HG03095 (cell line): ENCODE measurements at regions not wholly inside any gene's neighbourhood (a gene's known extent, or its start where the extent isn't known, plus 50 kb on each side); places are given as distances from the start of the nearest gene placed in this dataset.
"Not testable (repeated sequence)": the region's sequence is repeated elsewhere in the genome, so short reads cannot be mapped to it uniquely, and the experiment has no call there.

Experiments used
- ATAC-seq: cut with Tn5 transposase; IDR thresholded peaks from one replicate; pipeline ENCODE4 v1.9.1; 2021; ENCODE audit warnings: moderate library complexity; ENCODE audit not compliant: unreplicated experiment

- ATAC-seq, result not testable (repeated sequence)
These were observed 183.7 kb upstream of the AKAP13 start for GRCh38 chr15:85196697-85197096.

DNA sequence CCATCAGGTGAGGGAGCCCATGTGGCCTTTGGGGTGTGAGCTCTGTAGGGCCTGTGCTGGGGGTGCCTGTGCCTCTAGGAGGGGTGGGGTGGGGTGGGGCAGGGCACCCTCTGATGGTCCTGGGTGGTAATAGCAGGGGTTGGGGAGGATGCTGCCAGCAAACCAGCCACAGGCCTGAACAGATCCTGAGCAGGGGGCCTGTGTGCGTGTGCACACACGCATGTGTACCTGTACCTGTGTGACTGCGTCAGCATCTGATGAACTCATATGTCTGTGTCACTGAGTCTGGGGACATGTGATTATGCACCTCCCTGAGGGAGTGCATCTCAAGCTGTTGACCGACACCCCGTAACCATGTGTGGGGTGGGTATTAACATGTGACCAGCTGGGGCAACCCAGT is 182.8 kb upstream of the AKAP13 start:
- ATAC-seq, result not testable (repeated sequence)

DNA sequence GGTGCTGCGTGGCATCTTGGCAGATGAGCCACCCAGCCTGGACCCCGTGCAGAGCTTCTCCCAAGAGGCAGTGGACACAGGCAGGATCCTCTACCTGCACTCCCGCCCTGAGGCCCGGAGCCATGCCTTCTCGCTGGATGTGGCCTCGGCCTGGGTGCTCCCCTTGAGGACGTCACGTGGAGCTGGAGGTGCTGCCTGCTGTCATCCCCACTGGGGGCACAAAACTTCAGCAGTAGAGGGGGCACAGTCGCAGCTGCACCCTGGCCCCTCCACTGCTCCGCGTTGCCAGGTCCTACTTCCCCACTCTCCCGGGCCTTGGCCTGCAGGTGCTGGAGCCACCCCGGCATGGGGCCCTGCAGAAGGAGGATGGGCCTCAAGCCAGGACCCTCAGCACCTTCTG is 182.0 kb upstream of the AKAP13 start:
- ATAC-seq, result not testable (repeated sequence)

GRCh38 chr15:85200215-85200614 is 180.2 kb upstream of the AKAP13 start:
- ATAC-seq, result peak; percentile 86

GRCh38 chr15:85201118-85201793 is 179.1 kb upstream of the AKAP13 start:
- not testable (repeated sequence) for ATAC-seq

DNA sequence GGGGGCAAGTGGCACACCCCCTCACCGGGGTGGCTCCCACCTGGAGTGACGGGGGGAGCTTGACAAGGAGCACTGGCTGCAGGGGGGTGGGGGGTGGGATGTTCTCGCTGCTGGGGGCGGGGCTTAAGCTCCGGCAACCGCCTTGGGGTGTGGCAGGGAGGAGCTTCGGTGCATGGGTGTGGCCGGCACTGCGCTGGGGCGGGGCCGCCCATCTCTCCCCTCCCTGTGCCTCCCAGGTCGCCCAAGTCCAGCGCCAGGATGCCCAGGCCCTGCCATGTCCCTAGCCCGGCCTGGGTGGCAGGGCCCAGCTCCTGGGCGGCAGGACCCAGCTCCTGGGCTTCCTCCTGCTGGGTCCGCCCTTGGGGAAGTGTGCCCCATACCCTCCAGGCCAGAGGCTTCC is 175.9 kb upstream of the AKAP13 start:
- not testable (repeated sequence) for ATAC-seq

DNA sequence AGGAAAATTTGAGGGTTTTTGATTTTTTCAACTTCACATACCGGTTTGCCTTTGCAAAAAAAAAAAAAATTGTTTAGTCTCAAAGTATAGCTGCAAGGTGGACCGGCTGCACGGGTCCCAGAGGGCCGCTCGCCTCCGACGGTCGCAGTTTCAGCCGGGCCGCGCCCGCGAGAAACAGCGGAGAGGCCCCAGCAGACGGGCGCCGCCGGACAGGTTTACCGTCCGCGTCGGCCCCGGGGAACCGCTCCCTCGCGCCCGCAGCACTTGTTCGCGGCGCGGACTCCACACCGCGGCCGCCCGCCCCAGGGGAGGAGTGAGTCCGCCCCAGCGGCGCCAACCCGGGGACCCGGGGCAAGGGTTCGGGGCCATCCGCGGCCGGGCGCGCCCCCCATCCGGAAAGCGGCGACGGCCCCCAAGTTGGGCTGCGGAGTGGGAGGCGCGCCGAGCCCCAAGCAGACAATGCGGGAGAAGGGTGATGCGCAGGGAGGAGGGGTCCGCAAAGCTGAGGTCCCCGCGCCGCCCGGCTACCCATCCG is 146.5 kb upstream of the AKAP13 start:
- ATAC-seq, result not testable (repeated sequence)

DNA sequence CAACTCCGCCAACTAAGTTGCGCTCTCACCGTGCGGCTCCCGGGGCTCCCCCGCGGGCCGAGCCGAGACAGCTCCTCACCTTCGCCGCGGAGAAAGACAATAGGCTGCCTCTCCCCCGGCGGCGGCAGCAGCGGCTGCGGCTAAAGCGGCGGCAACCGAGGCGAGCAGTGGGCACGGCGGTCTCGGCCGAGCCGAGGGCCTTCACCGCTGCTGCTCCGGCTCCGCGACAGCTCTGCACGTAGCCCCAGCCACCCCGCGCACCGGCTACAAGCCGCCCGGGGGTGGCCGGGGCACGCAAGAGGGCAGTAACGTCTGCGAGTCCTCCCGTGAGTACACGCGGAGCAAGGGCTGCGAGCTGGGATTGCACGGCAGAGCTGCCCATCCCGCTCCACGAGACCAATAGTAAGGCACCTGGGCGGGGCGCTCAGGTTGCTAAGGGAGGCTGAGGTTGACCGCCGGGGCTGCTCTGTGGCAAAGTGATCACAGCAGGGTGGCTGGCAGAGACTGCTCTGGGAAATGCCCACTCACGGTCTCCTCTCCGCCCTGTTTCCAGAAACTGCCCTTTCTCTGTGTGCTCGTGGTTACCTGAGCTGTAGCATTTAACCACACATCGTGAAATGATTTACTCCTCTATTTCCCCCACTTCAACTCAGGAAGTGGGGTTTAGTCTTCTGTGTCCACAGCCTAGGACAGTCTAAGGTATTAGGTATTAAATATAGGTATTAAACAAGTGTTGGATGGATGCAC is 145.8 kb upstream of the AKAP13 start:
- not testable (repeated sequence) for ATAC-seq

DNA sequence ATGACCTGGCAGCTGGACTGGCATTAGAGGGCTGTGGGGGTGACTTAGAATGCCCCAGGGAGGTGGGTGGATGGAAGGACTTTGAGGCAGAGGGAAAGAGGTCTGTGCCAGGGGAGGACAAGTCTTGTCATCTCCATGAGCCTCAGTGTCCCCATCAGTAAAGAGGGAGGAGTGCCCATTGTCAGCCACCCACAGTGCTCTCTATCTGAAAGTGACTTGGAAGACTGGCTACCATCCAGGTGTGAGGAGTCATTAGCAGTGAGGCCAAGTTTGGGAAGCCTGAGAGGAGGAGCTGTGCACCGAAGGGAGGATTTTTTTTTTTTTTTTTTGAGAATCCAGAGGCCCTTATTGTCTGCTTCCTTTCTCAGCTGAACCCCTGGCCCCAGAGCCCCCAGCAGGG is 136.3 kb upstream of the AKAP13 start:
- ATAC-seq, result not testable (repeated sequence)

GRCh38 chr15:85250938-85251542 is 129.4 kb upstream of the AKAP13 start:
- ATAC-seq, result not testable (repeated sequence)

DNA sequence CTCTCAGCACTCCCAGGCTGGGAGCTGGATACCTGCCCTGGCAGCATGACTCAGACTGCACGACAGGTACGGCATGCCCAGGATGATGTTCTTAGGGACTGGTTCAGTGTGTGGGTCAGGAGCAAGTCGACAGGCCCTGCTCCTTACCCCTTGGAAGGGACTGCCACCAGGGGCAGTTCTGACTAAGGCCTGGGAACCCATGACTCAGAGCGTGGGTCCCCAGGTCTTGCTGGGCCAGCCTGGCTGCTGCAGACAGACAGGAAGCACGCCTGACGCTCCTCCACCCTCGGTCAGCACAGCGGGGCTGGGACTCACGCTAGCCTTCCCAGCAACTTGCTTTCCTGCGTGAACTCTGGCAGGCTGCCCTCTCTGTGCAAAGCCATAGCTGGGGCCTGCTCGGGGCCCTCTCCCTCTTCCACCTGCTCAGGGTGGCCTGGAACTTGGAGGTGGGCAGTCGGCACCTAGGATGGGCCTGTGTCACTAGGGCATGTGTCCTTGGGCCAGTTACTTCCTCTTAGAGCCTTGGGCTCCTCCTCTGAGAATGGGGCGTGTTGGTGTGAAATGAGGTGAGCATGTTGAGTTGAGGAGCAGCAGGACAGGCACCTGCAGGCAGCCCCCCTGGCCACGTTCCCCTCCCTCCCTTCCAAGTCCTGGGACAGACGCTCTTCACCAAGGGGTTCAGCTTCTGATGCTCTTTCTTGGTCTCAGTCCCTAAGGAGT is 127.0 kb upstream of the AKAP13 start:
- ATAC-seq, result peak; percentile 82

DNA sequence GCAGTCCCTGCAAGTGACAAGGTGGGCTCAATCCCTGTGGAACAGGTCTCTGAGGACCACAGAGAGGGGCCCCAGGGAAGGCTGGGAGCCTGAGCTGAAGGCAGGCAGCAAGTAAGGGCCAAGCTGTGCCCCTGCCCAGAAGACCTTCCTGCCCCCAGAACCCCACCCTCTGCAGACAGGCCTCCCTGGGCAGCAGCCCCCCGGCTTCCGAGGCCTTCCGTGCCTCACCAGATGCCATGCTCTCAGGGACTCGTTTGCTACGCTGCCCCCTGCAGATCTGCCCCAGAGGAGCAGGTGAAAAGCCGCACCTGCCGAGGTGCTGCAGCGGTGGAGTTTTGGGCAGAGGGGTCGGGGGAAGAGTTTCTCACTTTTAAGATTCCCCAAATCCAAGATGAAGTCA is 125.4 kb upstream of the AKAP13 start:
- ATAC-seq, result not testable (repeated sequence)

DNA sequence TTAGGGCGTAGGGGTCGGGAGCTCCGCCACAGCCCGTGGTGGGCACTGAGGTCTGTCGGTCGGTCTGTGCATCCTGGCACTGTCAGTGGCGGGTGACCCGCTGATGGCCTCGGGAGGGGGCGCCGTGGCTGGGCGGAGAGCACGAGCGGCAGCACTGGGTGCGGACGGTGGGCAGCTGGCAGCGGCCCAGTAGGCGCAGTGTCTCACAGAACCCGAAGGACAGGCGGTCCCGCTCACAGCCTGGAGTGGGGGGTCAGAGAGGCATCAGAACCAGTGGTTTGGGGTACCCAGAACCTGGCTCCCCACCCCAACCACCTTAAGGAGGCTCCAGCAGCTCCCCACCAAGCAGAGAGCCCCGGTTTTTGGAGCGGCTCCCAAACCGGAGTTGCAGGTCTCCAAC is 124.9 kb upstream of the AKAP13 start:
- not testable (repeated sequence) for ATAC-seq

- not testable (repeated sequence) for ATAC-seq
These were observed 124.1 kb upstream of the AKAP13 start for GRCh38 chr15:85256009-85256997.

GRCh38 chr15:85258062-85258445 is 122.3 kb upstream of the AKAP13 start:
- ATAC-seq, result not testable (repeated sequence)

- not testable (repeated sequence) for ATAC-seq
These were observed 121.7 kb upstream of the AKAP13 start for GRCh38 chr15:85258559-85259209.

DNA sequence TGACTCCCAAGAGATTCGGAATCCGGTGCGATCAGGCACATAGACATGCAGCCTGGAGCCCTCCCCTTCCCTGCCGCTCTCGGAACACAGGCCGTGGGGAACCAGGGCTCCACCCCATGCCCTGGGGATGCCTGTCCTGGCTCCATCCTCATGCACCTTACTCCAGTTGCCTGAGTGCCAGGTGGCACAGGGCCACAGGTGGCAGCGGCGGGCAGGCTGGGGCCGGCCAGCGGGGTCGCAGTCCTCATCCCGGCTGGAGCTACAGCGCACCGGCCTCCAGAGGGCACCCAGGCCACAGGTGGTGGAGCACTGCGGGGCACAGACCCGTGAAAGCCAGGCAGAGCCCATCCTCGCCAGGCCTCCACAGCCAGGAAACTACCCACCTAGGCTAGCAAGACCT is 119.9 kb upstream of the AKAP13 start:
- not testable (repeated sequence) for ATAC-seq

- ATAC-seq, result not testable (repeated sequence)
These were observed 117.8 kb upstream of the AKAP13 start for GRCh38 chr15:85262461-85263055.
